ENCODE measurements at regions not wholly inside any gene's neighbourhood (a gene's known extent, or its start where the extent isn't known, plus 50 kb on each side); places are given as distances from the start of the nearest gene placed in this dataset.
"Not testable (repeated sequence)": the region's sequence is repeated elsewhere in the genome, so short reads cannot be mapped to it uniquely, and the experiment has no call there.

- not testable (repeated sequence) for DNase-seq (ENCODE audit: low read depth)
These were observed 71.5 kb downstream of the WSB1 start for GRCh38 chr17:27365329-27365945.

- DNase-seq (ENCODE audit: low read depth) = no peak
These were observed 72.5 kb downstream of the WSB1 start for GRCh38 chr17:27366437-27366836.

- no peak for DNase-seq (ENCODE audit: low read depth)
These were observed 73.4 kb downstream of the WSB1 start for GRCh38 chr17:27367121-27367981.

DNA sequence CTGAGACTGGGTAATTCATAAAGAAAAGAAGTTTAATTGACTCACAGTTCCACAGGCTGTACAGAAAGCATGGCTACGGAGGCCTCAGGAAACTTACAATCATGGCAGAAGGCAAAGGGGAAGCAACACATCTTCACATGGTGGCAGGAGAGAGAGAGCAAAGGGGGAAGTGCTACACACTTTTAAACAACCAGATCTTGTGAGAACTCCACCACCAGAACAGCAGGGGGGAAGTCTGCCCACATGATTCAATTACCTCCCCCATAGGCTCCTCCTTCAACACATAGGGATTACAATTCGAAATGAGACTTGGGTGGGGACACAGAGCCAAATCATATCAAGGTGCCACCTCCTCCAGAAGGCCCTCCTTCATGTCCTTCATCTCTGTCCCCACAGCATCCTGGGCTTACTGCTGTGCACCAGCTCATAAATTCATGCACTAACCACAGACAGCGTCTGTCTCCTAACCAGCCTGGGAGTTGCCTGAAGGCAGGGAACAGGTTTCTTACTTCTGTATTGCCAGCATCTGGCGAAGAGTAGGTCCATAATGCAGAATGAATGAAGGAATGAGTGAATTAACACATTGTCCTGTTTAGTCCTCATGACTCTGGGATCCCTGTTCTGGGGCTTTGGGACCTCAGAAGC is 74.4 kb downstream of the WSB1 start:
- DNase-seq (ENCODE audit: low read depth) = no peak

DNA sequence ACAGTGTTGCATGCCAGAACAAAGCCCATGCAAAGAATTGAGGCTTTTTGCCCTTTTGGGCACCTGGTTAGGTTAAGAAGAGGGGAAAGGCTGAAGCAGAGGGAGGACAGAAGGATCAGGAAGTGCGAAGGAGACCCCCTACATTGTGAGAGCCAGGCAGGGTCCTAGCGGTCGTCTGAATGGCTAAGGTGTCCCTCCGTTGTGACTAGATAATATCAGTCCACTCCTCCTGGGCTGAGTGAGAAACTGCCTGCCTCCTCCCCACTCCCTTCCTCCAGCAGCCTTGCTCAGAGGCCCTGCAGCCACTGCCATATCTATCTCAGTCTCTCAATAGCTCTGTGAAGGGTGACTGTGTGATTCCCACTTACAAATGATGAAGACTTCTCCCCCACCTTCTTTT is 75.1 kb downstream of the WSB1 start:
- no peak for DNase-seq (ENCODE audit: low read depth)

- no peak for DNase-seq (ENCODE audit: low read depth)
These were observed 76.9 kb downstream of the WSB1 start for GRCh38 chr17:27370776-27371175.

DNA sequence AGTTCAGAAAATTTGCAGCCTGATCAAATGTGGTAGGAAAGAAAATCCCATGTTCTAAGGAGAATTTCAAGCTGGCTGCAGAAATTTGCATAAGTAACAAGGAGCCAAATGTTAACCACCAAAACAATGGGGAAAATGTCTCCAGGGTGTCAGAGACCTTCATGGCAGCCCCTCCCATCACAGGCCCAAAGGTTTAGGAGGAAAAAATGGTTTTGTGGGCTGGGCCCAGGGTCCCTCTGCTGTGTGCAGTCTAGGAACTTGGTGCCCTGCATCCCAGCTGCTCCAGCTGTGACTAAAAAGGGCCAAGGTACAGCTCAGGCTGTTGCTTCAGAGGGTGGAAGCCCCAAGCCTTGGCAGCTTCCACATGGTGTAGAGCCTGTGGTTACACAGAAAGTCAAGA is 79.8 kb downstream of the WSB1 start:
- not testable (repeated sequence) for DNase-seq (ENCODE audit: low read depth)

- peak; percentile 27 for DNase-seq (ENCODE audit: low read depth)
These were observed 79.4 kb upstream of the KSR1 start for GRCh38 chr17:27376637-27377547.

DNA sequence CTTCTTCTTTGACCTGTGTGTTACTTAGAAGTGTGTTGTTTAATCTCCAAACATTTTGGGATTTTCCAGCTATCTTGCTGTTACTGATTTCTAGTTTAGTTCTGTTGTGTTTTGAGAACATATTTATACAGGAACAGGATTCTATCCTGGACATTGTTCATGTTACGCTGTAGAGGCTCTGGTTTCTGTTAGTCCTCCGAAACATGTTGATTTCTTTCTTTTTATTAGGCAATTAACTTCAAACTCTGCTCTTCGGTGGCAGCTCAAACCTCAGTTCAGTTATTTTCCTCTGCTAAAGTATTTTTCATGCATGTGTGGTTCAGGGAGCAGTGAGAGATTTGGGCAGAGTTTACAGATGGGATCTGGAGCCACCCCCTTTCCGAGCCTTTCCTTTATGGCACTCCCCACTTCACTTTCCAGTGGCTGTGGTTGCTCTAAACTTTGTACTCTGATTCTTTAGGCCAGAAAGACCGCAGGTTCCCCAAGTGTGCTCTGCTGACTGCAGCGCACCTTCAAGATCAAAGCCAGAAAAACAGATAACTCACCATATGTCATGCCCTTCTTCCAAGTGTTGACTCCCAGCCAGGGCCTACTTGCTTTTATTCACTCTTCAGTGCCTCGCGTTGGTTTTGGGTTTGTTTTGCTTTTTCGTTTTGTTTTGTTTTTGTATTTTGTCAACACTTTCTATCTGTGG is 77.6 kb upstream of the KSR1 start:
- no peak for DNase-seq (ENCODE audit: low read depth)

DNA sequence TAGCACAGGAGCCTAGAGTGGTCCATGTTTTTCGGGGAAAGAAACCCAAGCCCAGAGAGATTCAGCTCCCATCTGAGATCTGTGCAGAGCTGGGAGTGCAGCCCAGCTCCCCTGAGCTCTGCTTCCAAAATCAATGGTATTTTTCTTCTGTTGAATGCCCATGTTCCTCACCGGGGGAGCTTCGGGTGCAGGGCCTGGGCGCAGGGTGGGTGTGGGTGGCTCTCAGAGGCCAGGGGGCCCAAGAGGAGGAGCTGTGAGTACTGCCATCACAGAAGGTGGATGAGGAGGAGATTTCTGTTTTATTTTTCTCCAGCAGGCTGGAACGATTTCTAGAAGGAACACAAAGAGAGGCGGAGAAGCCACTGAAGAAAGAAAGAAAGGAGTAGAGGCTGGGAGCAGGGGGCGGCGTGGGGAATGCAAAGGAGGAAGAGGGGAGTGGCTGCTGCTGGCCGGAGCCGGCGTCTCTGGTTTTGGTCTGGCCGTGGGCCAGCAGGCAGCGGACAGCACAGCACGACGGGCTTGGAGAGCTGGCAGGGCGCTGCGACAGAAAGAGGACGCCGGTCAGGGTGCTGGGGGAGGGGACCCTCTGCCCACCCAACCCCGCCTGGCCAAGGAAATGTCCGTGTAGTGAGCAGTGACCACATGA is 76.2 kb upstream of the KSR1 start:
- no peak for DNase-seq (ENCODE audit: low read depth)

DNA sequence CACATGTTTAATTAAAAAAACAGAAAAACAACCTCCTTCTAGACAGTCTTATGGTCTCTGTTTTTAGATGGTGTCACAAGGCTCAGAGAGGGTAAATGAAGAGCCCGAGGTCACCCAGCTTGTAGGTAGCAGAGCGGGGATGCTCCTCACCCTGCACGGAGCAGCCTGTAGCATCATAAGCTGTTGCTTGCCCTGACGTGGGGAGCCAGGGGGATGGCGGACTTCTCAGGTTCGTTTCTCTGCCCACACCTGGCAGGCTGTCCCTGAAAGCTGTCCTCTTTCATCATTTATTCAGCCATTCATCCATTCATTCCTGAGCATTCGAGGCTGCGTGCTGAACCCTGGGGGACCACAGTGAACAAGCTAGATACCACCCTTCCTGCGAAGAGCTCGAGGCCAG is 75.7 kb upstream of the KSR1 start:
- no peak for DNase-seq (ENCODE audit: low read depth)

GRCh38 chr17:27381007-27381501 is 75.2 kb upstream of the KSR1 start:
- no peak for DNase-seq (ENCODE audit: low read depth)

- no peak for DNase-seq (ENCODE audit: low read depth)
These were observed 74.2 kb upstream of the KSR1 start for GRCh38 chr17:27382025-27382424.

- peak; percentile 97 for DNase-seq (ENCODE audit: low read depth)
These were observed 72.0 kb upstream of the KSR1 start for GRCh38 chr17:27384261-27384701.

DNA sequence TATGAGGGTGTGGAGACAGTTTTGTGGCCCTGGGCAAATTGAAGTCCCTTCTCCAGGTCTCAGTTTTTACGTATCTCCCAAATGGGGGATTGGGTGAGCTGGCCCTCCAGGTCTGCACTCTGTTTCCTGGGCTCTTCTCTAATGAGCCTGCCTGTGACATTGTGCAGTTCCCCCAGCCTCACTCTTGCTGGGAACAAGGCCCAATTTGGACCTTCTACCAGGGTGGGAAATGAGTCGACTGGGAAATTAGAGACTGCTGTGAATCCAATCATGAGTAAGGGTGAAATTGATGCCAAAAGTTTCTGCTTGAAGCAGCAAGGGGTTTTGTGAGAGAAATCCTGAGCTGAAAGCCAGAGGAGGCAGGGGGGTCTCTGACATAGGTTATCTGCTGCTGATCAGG is 71.5 kb upstream of the KSR1 start:
- DNase-seq (ENCODE audit: low read depth) = no peak

- no peak for DNase-seq (ENCODE audit: low read depth)
These were observed 70.6 kb upstream of the KSR1 start for GRCh38 chr17:27385626-27386025.

GRCh38 chr17:27386206-27387075 is 69.8 kb upstream of the KSR1 start:
- no peak for DNase-seq (ENCODE audit: low read depth)

- DNase-seq (ENCODE audit: low read depth) = no peak
These were observed 66.6 kb upstream of the KSR1 start for GRCh38 chr17:27389542-27390140.

GRCh38 chr17:27390540-27390939 is 65.7 kb upstream of the KSR1 start:
- no peak for DNase-seq (ENCODE audit: low read depth)

Data from GM04503 (cell line).